ENCODE measurements at regions not wholly inside any gene's neighbourhood (a gene's known extent, or its start where the extent isn't known, plus 50 kb on each side); places are given as distances from the start of the nearest gene placed in this dataset.
"Not testable (repeated sequence)": the region's sequence is repeated elsewhere in the genome, so short reads cannot be mapped to it uniquely, and the experiment has no call there.

- DNase-seq = no peak
Measured at GRCh38 chr5:40453689-40454088, 226.0 kb upstream of the PTGER4 start.

- DNase-seq = no peak
Measured at GRCh38 chr5:40452874-40453624, 226.7 kb upstream of the PTGER4 start.

GRCh38 chr5:40447438-40447837 is 232.3 kb upstream of the PTGER4 start:
- DNase-seq = no peak

GRCh38 chr5:40446910-40447309 is 232.8 kb upstream of the PTGER4 start:
- DNase-seq = no peak

GRCh38 chr5:40442346-40442745 is 237.4 kb upstream of the PTGER4 start:
- no peak for DNase-seq

- no peak for DNase-seq
Measured at GRCh38 chr5:40441733-40442132, 238.0 kb upstream of the PTGER4 start.

- no peak for DNase-seq
Measured at GRCh38 chr5:40440746-40441145, 239.0 kb upstream of the PTGER4 start.

- DNase-seq = not testable (repeated sequence)
Measured at GRCh38 chr5:40439103-40439502, 240.6 kb upstream of the PTGER4 start.

- not testable (repeated sequence) for DNase-seq
Measured at GRCh38 chr5:40438646-40439045, 241.1 kb upstream of the PTGER4 start.

GRCh38 chr5:40437452-40437861 is 242.3 kb upstream of the PTGER4 start:
- DNase-seq = no peak

GRCh38 chr5:40436535-40437237 is 243.0 kb upstream of the PTGER4 start:
- DNase-seq = no peak

GRCh38 chr5:40435706-40436105 is 244.0 kb upstream of the PTGER4 start:
- DNase-seq = not testable (repeated sequence)

- DNase-seq = no peak
Measured at GRCh38 chr5:40432836-40433235, 246.9 kb upstream of the PTGER4 start.

GRCh38 chr5:40431734-40432133 is 248.0 kb upstream of the PTGER4 start:
- DNase-seq = no peak

- DNase-seq = no peak
Measured at GRCh38 chr5:40430101-40430710, 249.5 kb upstream of the PTGER4 start.

- no peak for DNase-seq
Measured at GRCh38 chr5:40429258-40430100, 250.2 kb upstream of the PTGER4 start.

GRCh38 chr5:40428815-40429214 is 250.9 kb upstream of the PTGER4 start:
- no peak for DNase-seq

- DNase-seq = no peak
Measured at GRCh38 chr5:40428126-40428525, 251.6 kb upstream of the PTGER4 start.

GRCh38 chr5:40417046-40417810 is 262.5 kb upstream of the PTGER4 start:
- DNase-seq = not testable (repeated sequence)

- DNase-seq = no peak
Measured at GRCh38 chr5:40416588-40416987, 263.1 kb upstream of the PTGER4 start.

- DNase-seq = no peak
Measured at GRCh38 chr5:40416098-40416497, 263.6 kb upstream of the PTGER4 start.

GRCh38 chr5:40414922-40415321 is 264.8 kb upstream of the PTGER4 start:
- no peak for DNase-seq

Measured in NCI-H1092 treated with DMSO at 0.1 percent for 48 hours (cell line).